GM10266 (cell line): ENCODE measurements at regions not wholly inside any gene's neighbourhood (a gene's known extent, or its start where the extent isn't known, plus 50 kb on each side); places are given as distances from the start of the nearest gene placed in this dataset.
"Not testable (repeated sequence)": the region's sequence is repeated elsewhere in the genome, so short reads cannot be mapped to it uniquely, and the experiment has no call there.

Experiments
- DNase-seq: peaks from one replicate; pipeline ENCODE4 v3.0.0; 2012; ENCODE audit errors: extremely low spot score
- CTCF ChIP-seq: IDR thresholded peaks from 2 replicates; pipeline ENCODE4 v1.5.1; 2012; ENCODE audit warnings: mild to moderate bottlenecking, low read depth; ENCODE audit not compliant: control insufficient read depth, insufficient read depth; ENCODE audit errors: missing control alignments

GRCh38 chr16:50448981-50449380 lies 80.2 kb upstream of the BRD7 start:
- TF ChIP-seq CTCF, result no peak
- DNase-seq, result no peak

GRCh38 chr16:50448522-50448921 lies 79.7 kb upstream of the BRD7 start:
- DNase-seq, result no peak
- no peak for TF ChIP-seq CTCF

- not testable (repeated sequence) for DNase-seq
Measured at GRCh38 chr16:50447386-50447785, 78.6 kb upstream of the BRD7 start.

GRCh38 chr16:50446861-50447260 lies 78.1 kb upstream of the BRD7 start:
- DNase-seq, result no peak
- no peak for TF ChIP-seq CTCF

GRCh38 chr16:50445621-50446555 lies 77.1 kb upstream of the BRD7 start:
- TF ChIP-seq CTCF, result no peak
- DNase-seq, result no peak

GRCh38 chr16:50444526-50444925 lies 75.7 kb upstream of the BRD7 start:
- no peak for DNase-seq
- no peak for TF ChIP-seq CTCF

GRCh38 chr16:50442221-50442620 lies 73.4 kb upstream of the BRD7 start:
- no peak for TF ChIP-seq CTCF
- DNase-seq, result no peak
